GM23338 (cell line): ENCODE measurements at regions not wholly inside any gene's neighbourhood (a gene's known extent, or its start where the extent isn't known, plus 50 kb on each side); places are given as distances from the start of the nearest gene placed in this dataset.

Experiments
- ATAC-seq: fragments of 200-7000 bp; cut with Tn5 transposase; 3 replicates; pipeline ENCODE4 v1.9.1; 2020
- DNase-seq: peaks from one replicate; pipeline ENCODE4 v3.0.0-alpha.2; 2015; ENCODE audit warnings: low spot score
- H2AFZ ChIP-seq: fragments of 200-600 bp; sonication (generic); 2 replicates; pipeline ENCODE4 v1.8.0; 2016; ENCODE audit warnings: antibody characterized with exemption, mild to moderate bottlenecking, moderate library complexity
- H3F3A ChIP-seq: fragments of 200-600 bp; sonication (generic); replicated peaks from 2 replicates; pipeline ENCODE4 v1.8.0; 2017; ENCODE audit warnings: antibody characterized with exemption, mixed run types, low read depth
- H3K27ac ChIP-seq: fragments of 200-600 bp; sonication (generic); 2 replicates; pipeline ENCODE4 v1.6.1; 2016; ENCODE audit warnings: low read depth
- H3K27me3 ChIP-seq: fragments of 200-600 bp; sonication (generic); 2 replicates; pipeline ENCODE4 v1.8.0; 2016; ENCODE audit warnings: mild to moderate bottlenecking, mixed run types, moderate library complexity; ENCODE audit not compliant: insufficient read depth
- H3K36me3 ChIP-seq: fragments of 200-600 bp; sonication (generic); 2 replicates; pipeline ENCODE4 v1.8.0; 2016; ENCODE audit warnings: mild to moderate bottlenecking; ENCODE audit not compliant: insufficient read depth
- H3K4me1 ChIP-seq: fragments of 200-600 bp; sonication (generic); 2 replicates; pipeline ENCODE4 v1.8.0; 2016; ENCODE audit warnings: mild to moderate bottlenecking, moderate library complexity; ENCODE audit not compliant: insufficient read depth
- H3K4me2 ChIP-seq: fragments of 200-600 bp; sonication (generic); 2 replicates; pipeline ENCODE4 v1.7.1; 2017; ENCODE audit warnings: mixed run types
- H3K4me3 ChIP-seq: fragments of 200-600 bp; sonication (generic); 2 replicates; pipeline ENCODE4 v1.6.1; 2016; ENCODE audit warnings: mixed run types
- H3K79me2 ChIP-seq: fragments of 200-600 bp; sonication (generic); replicated peaks from 2 replicates; pipeline ENCODE4 v1.8.0; 2017; ENCODE audit warnings: mild to moderate bottlenecking; ENCODE audit not compliant: insufficient read depth
- H3K9me2 ChIP-seq: fragments of 200-600 bp; sonication (generic); 2 replicates; pipeline ENCODE4 v1.8.0; 2017; ENCODE audit not compliant: insufficient read depth
- H4K20me1 ChIP-seq: fragments of 200-600 bp; sonication (generic); replicated peaks from 2 replicates; pipeline ENCODE4 v1.8.0; 2017; ENCODE audit warnings: mild to moderate bottlenecking; ENCODE audit not compliant: insufficient read depth
- H3K27ac Mint-ChIP-seq: 2 replicates; pipeline ENCODE4 v1.8.0; 2020; ENCODE audit warnings: inconsistent platforms, mild to moderate bottlenecking, moderate library complexity, mixed read lengths
- H3K27me3 Mint-ChIP-seq: 3 replicates; pipeline ENCODE4 v1.8.0; 2022; ENCODE audit warnings: low read depth, mild to moderate bottlenecking, moderate library complexity, mixed read lengths, inconsistent platforms; ENCODE audit not compliant: insufficient read depth, poor library complexity
- H3K36me3 Mint-ChIP-seq: 3 replicates; pipeline ENCODE4 v1.8.0; 2021; ENCODE audit warnings: low read depth, mild to moderate bottlenecking, inconsistent platforms, moderate library complexity, mixed read lengths
- H3K4me1 Mint-ChIP-seq: 3 replicates; pipeline ENCODE4 v1.8.0; 2020; ENCODE audit warnings: mild to moderate bottlenecking, inconsistent platforms, mixed read lengths
- H3K4me3 Mint-ChIP-seq: 3 replicates; pipeline ENCODE4 v1.8.0; 2021; ENCODE audit warnings: moderate library complexity, mild to moderate bottlenecking, inconsistent platforms, mixed read lengths
- H3K9me3 Mint-ChIP-seq: 3 replicates; pipeline ENCODE4 v1.8.0; 2020; ENCODE audit warnings: moderate library complexity, mild to moderate bottlenecking, inconsistent platforms, mixed read lengths
- CREB1 ChIP-seq: fragments of 250-450 bp; sonication (Bioruptor Pico); IDR thresholded peaks from 2 replicates; pipeline ENCODE4 v1.5.0; 2020; ENCODE audit warnings: low read depth, mild to moderate bottlenecking, moderate library complexity
- CTCF ChIP-seq, 2 experiments: fragments of 200-600 bp in 1 of 2; sonication (generic) in 1 of 2; conservative IDR thresholded peaks; 2 replicates each; pipeline versions ENCODE4 v1.5.1 to v1.6.1; 2016 to 2017; ENCODE audit warnings: antibody characterized with exemption in 2 of 2, low read depth in 2 of 2, mild to moderate bottlenecking in 2 of 2, moderate library complexity in 1 of 2
- ETS1 ChIP-seq: IDR thresholded peaks from 2 replicates; pipeline ENCODE4 v1.6.1; 2016; ENCODE audit warnings: antibody characterized with exemption
- EZH2 ChIP-seq: fragments of 200-600 bp; sonication (generic); IDR thresholded peaks from one replicate; pipeline ENCODE4 v1.8.0; 2017; ENCODE audit warnings: antibody characterized with exemption, mild to moderate bottlenecking, low read depth; ENCODE audit not compliant: unreplicated experiment
- EZH2phosphoT487 ChIP-seq: fragments of 200-600 bp; sonication (generic); IDR thresholded peaks from one replicate; pipeline ENCODE4 v1.8.1; 2018; ENCODE audit warnings: antibody characterized with exemption; ENCODE audit not compliant: unreplicated experiment
- JUNB ChIP-seq: IDR thresholded peaks from one replicate; pipeline ENCODE4 v1.6.1; 2016; ENCODE audit warnings: antibody characterized with exemption; ENCODE audit not compliant: unreplicated experiment
- NANOG ChIP-seq: IDR thresholded peaks from 2 replicates; pipeline ENCODE4 v1.6.1; 2016; ENCODE audit warnings: antibody characterized with exemption, borderline replicate concordance
- POLR2AphosphoS5 ChIP-seq: IDR thresholded peaks from 2 replicates; pipeline ENCODE4 v1.6.1; 2016; ENCODE audit warnings: antibody characterized with exemption, low read depth
- REST ChIP-seq: IDR thresholded peaks from one replicate; pipeline ENCODE4 v1.6.1; 2018; ENCODE audit warnings: antibody characterized with exemption; ENCODE audit not compliant: unreplicated experiment
- STAT1 ChIP-seq: IDR thresholded peaks from one replicate; pipeline ENCODE4 v1.6.1; 2016; ENCODE audit warnings: antibody characterized with exemption; ENCODE audit not compliant: unreplicated experiment
- ZNF114 ChIP-seq: fragments of 250-450 bp; sonication (Bioruptor Pico); IDR thresholded peaks from 2 replicates; pipeline ENCODE4 v1.5.0; 2020; ENCODE audit warnings: mild to moderate bottlenecking, moderate library complexity
- ZNF331 ChIP-seq: fragments of 250-450 bp; sonication (Bioruptor Pico); IDR thresholded peaks from 2 replicates; pipeline ENCODE4 v1.5.0; 2020; ENCODE audit warnings: low read depth, mild to moderate bottlenecking, moderate library complexity
- TF ChIP-seq, protein P1 (sequence below): fragments of 250-450 bp; sonication (Bioruptor Pico); IDR thresholded peaks from 2 replicates; pipeline ENCODE4 v1.5.0; 2020; ENCODE audit warnings: mild to moderate bottlenecking, moderate library complexity

DNA sequence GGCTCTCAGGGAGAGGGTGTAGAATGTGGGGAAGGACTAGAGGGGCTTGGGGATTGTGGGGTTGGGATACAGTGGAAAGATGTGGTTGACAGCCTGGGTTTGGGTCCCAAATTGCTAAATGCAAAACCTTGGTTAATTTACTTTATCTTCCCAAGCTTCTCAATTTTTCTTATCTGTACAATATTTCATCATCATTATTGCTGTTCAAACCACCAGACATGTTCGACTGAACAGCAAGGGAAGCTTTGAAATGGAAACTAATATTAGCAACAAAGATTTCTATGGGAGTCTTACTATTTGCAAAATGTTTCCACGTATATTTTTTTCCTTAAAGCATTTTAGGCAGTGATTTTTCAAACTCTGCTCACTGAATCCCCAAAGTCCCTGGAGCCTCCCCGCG is 67.0 kb upstream of the KAZN start:
- no peak overlapping the region for H3K27ac ChIP-seq
- ATAC-seq = no peak
- no peak for TF ChIP-seq ETS1
- TF ChIP-seq ZNF114 (CRISPR knock-in tag) = no peak
- no peak for TF ChIP-seq CTCF (conservative IDR thresholded peaks at IDR 0.05; ENCODE audit: low read depth in 2 of 2)
- TF ChIP-seq, protein P1, sequence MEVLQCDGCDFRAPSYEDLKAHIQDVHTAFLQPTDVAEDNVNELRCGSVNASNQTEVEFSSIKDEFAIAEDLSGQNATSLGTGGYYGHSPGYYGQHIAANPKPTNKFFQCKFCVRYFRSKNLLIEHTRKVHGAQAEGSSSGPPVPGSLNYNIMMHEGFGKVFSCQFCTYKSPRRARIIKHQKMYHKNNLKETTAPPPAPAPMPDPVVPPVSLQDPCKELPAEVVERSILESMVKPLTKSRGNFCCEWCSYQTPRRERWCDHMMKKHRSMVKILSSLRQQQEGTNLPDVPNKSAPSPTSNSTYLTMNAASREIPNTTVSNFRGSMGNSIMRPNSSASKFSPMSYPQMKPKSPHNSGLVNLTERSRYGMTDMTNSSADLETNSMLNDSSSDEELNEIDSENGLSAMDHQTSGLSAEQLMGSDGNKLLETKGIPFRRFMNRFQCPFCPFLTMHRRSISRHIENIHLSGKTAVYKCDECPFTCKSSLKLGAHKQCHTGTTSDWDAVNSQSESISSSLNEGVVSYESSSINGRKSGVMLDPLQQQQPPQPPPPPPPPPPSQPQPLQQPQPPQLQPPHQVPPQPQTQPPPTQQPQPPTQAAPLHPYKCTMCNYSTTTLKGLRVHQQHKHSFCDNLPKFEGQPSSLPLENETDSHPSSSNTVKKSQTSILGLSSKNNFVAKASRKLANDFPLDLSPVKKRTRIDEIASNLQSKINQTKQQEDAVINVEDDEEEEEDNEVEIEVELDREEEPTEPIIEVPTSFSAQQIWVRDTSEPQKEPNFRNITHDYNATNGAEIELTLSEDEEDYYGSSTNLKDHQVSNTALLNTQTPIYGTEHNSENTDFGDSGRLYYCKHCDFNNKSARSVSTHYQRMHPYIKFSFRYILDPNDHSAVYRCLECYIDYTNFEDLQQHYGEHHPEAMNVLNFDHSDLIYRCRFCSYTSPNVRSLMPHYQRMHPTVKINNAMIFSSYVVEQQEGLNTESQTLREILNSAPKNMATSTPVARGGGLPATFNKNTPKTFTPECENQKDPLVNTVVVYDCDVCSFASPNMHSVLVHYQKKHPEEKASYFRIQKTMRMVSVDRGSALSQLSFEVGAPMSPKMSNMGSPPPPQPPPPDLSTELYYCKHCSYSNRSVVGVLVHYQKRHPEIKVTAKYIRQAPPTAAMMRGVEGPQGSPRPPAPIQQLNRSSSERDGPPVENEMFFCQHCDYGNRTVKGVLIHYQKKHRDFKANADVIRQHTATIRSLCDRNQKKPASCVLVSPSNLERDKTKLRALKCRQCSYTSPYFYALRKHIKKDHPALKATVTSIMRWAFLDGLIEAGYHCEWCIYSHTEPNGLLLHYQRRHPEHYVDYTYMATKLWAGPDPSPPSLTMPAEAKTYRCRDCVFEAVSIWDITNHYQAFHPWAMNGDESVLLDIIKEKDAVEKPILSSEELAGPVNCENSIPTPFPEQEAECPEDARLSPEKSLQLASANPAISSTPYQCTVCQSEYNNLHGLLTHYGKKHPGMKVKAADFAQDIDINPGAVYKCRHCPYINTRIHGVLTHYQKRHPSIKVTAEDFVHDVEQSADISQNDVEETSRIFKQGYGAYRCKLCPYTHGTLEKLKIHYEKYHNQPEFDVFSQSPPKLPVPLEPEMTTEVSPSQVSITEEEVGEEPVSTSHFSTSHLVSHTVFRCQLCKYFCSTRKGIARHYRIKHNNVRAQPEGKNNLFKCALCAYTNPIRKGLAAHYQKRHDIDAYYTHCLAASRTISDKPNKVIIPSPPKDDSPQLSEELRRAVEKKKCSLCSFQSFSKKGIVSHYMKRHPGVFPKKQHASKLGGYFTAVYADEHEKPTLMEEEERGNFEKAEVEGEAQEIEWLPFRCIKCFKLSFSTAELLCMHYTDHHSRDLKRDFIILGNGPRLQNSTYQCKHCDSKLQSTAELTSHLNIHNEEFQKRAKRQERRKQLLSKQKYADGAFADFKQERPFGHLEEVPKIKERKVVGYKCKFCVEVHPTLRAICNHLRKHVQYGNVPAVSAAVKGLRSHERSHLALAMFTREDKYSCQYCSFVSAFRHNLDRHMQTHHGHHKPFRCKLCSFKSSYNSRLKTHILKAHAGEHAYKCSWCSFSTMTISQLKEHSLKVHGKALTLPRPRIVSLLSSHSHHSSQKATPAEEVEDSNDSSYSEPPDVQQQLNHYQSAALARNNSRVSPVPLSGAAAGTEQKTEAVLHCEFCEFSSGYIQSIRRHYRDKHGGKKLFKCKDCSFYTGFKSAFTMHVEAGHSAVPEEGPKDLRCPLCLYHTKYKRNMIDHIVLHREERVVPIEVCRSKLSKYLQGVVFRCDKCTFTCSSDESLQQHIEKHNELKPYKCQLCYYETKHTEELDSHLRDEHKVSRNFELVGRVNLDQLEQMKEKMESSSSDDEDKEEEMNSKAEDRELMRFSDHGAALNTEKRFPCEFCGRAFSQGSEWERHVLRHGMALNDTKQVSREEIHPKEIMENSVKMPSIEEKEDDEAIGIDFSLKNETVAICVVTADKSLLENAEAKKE = no peak
- TF ChIP-seq REST = no peak
- TF ChIP-seq EZH2 = no peak
- no peak for TF ChIP-seq EZH2phosphoT487
- no peak for TF ChIP-seq STAT1
- TF ChIP-seq NANOG = no peak
- no peak for TF ChIP-seq JUNB
- no peak for TF ChIP-seq POLR2AphosphoS5
- TF ChIP-seq ZNF331 = no peak
- TF ChIP-seq CREB1 = no peak

More for the DNA sequence above, 67.0 kb upstream of the KAZN start:
- no peak overlapping the region for H3K27ac Mint-ChIP-seq
- Histone ChIP-seq H3K79me2 (no peaks in the 10 kb centered on the region), H3K4me3 (no peak overlapping the region), H4K20me1 (no peaks in the 10 kb centered on the region), H3K9me2 (peaks cover under 1% of the 10 kb centered on the region; the same call in 1 of the 2 replicates), H3K36me3 (no peaks in the 10 kb centered on the region), H2AFZ (no peak overlapping the region), H3K4me2 (no peak overlapping the region), H3K27me3 (no peaks in the 10 kb centered on the region), H3K4me1 (no peaks in the 10 kb centered on the region), H3F3A (no peaks in the 10 kb centered on the region)
- H3K9me3 Mint-ChIP-seq = no peaks in the 10 kb centered on the region; the same call in 2 of the 3 replicates
- H3K36me3 Mint-ChIP-seq = no peaks in the 10 kb centered on the region
- no peak overlapping the region for H3K4me3 Mint-ChIP-seq
- no peaks in the 10 kb centered on the region; the same call in 2 of the 3 replicates for H3K4me1 Mint-ChIP-seq
- peaks cover 8% of the 10 kb centered on the region for H3K27me3 Mint-ChIP-seq
- DNase-seq = no peak
